ENCODE measurements at regions not wholly inside any gene's neighbourhood (a gene's known extent, or its start where the extent isn't known, plus 50 kb on each side); places are given as distances from the start of the nearest gene placed in this dataset.

- Histone ChIP-seq H3K79me1 (ENCODE audit: low read depth, low read length) (no peaks in the 10 kb centered on the region), H2BK12ac (ENCODE audit: low read depth, low read length) (no peak overlapping the region), H3K27me3 (replicated peaks in 1 of 4; ENCODE audit: control insufficient read depth in 3 of 4, extremely low read depth in 1 of 4, insufficient read depth in 3 of 4, low read length in 3 of 4) (no peaks in the 10 kb centered on the region), H3K56ac (replicated peaks; ENCODE audit: insufficient read length, low read depth, low read length) (no peak overlapping the region), H2BK20ac (ENCODE audit: low read length) (no peak overlapping the region), H3K9me3 (ENCODE audit: insufficient read depth in 2 of 2, low read depth in 1 of 2, low read length in 1 of 2) (no peaks in the 10 kb centered on the region), H2BK15ac (ENCODE audit: low read length) (no peak overlapping the region), H4K91ac (replicated peaks; ENCODE audit: insufficient read length, low read length) (no peak overlapping the region), H2BK5ac (ENCODE audit: low read depth, low read length) (no peak overlapping the region), H3K4me2 (ENCODE audit: insufficient read depth in 1 of 2, low read depth in 2 of 2, low read length in 2 of 2) (no peak overlapping the region), H3K79me2 (ENCODE audit: control insufficient read depth in 1 of 2, insufficient read depth in 2 of 2, low read length in 2 of 2) (no peaks in the 10 kb centered on the region), H3K4me1 (replicated peaks in 1 of 4; ENCODE audit: control insufficient read depth in 3 of 4, insufficient read depth in 4 of 4, low read length in 3 of 4) (no peaks in the 10 kb centered on the region), H3K18ac (ENCODE audit: extremely low read depth, low read length) (no peak overlapping the region), H4K8ac (ENCODE audit: extremely low read depth, insufficient read depth, low read length) (no peak overlapping the region), H2AK5ac (ENCODE audit: low read depth, low read length) (no peak overlapping the region), H3K4ac (replicated peaks; ENCODE audit: insufficient read length, low read depth, low read length) (no peak overlapping the region), H3K23ac (ENCODE audit: insufficient read length) (no peak overlapping the region), H3K27ac (ENCODE audit: low read depth, low read length) (no peak overlapping the region), H4K20me1 (replicated peaks in 1 of 2; ENCODE audit: control insufficient read depth in 1 of 2, insufficient read depth in 2 of 2, low read length in 2 of 2) (no peaks in the 10 kb centered on the region), H3K23me2 (ENCODE audit: low read depth, low read length) (no peaks in the 10 kb centered on the region), H4K5ac (ENCODE audit: insufficient read length, low read depth, low read length) (no peak overlapping the region), H3K14ac (ENCODE audit: insufficient read length) (no peak overlapping the region), H3K4me3 (ENCODE audit: extremely low read depth in 1 of 4, insufficient read depth in 2 of 4, low read depth in 3 of 4, low read length in 4 of 4) (no peak overlapping the region), H3K9ac (replicated peaks in 1 of 4; ENCODE audit: extremely low read depth in 1 of 4, low read depth in 3 of 4, low read length in 3 of 4) (no peak overlapping the region), H2AFZ (ENCODE audit: low read length) (no peak overlapping the region), H3K36me3 (ENCODE audit: control insufficient read depth in 2 of 4, insufficient read depth in 4 of 4, low read length in 3 of 4) (no peaks in the 10 kb centered on the region), H2BK120ac (replicated peaks; ENCODE audit: low read depth, low read length) (no peak overlapping the region)
- 100% methylated on average over 1 of the region's 1 CpG; no CpG with 5 or more reads in 1 of the 2 experiments for WGBS, 2 experiments (ENCODE audit: extremely low coverage in 1 of 2, insufficient coverage in 1 of 2, insufficient read length in 1 of 2, insufficient replicate concordance in 2 of 2, low coverage in 1 of 2, low lambda C conversion rate in 2 of 2, missing lambda C conversion rate in 1 of 2)
- ChIA-PET POLR2A (ENCODE audit: partially characterized antibody) (no interaction called here), CTCF (ENCODE audit: partially characterized antibody) (interaction anchor here (0.6 to 1.4 kb wide), 2 partner anchors 12 to 187 kb away, joined by 3 read pairs; no protein-coding TSS in a partner anchor)
- TF ChIP-seq GABPA (IDR thresholded peaks at IDR 0.05; ENCODE audit: borderline replicate concordance, insufficient read depth, low read length) (no peak), CREB1 (IDR thresholded peaks at IDR 0.05) (no peak), CEBPB (IDR thresholded peaks at IDR 0.05; ENCODE audit: low read depth, low read length) (no peak)
- DNase-seq (ENCODE audit: low read depth in 1 of 2, low spot score in 2 of 2) = no peak
- no peak for FAIRE-seq
Measured at GRCh38 chr2:56962673-56963072, 778.9 kb downstream of the CCDC85A start.

Data from H1 (cell line).